ENCODE measurements at regions not wholly inside any gene's neighbourhood (a gene's known extent, or its start where the extent isn't known, plus 50 kb on each side); places are given as distances from the start of the nearest gene placed in this dataset.

GRCh38 chr2:224276251-224276650, 125.7 kb downstream of the FAM124B start (continued):
- no peak for TF ChIP-seq EZH2phosphoT487 (IDR thresholded peaks at IDR 0.05; ENCODE audit: unreplicated experiment)
- TF ChIP-seq EZH2 (IDR thresholded peaks at IDR 0.05; ENCODE audit: low read depth, unreplicated experiment), result no peak
- no peak for TF ChIP-seq STAT1 (IDR thresholded peaks at IDR 0.05; ENCODE audit: unreplicated experiment)
- TF ChIP-seq ZNF331 (CRISPR knock-in tag; IDR thresholded peaks at IDR 0.05; ENCODE audit: low read depth), result no peak
- TF ChIP-seq ZNF114 (CRISPR knock-in tag; IDR thresholded peaks at IDR 0.05), result no peak
- no peak for TF ChIP-seq REST (IDR thresholded peaks at IDR 0.05; ENCODE audit: unreplicated experiment)

- H3K4me3 ChIP-seq, result no peak overlapping the region
- no peaks in the 10 kb centered on the region for H3K9me3 Mint-ChIP-seq
- no peak overlapping the region for H3K4me3 Mint-ChIP-seq
- no peaks in the 10 kb centered on the region for H3K9me2 ChIP-seq (ENCODE audit: insufficient read depth)
- H3K4me1 Mint-ChIP-seq, result no peaks in the 10 kb centered on the region
- ATAC-seq (no peak), DNase-seq (ENCODE audit: low spot score) (no peak)
- no peaks in the 10 kb centered on the region for H3K79me2 ChIP-seq (replicated peaks; ENCODE audit: insufficient read depth)
- H4K20me1 ChIP-seq (replicated peaks; ENCODE audit: insufficient read depth), result no peaks in the 10 kb centered on the region
- no peak overlapping the region for H3K4me2 ChIP-seq
- H3K27me3 ChIP-seq (ENCODE audit: insufficient read depth), result no peaks in the 10 kb centered on the region
- H3K36me3 ChIP-seq (ENCODE audit: insufficient read depth), result no peaks in the 10 kb centered on the region
- H3K4me1 ChIP-seq (ENCODE audit: insufficient read depth), result no peaks in the 10 kb centered on the region
- no peaks in the 10 kb centered on the region for H3K27me3 Mint-ChIP-seq (ENCODE audit: insufficient read depth, low read depth, poor library complexity)
- no peak overlapping the region for H3K27ac ChIP-seq (ENCODE audit: low read depth)
- no peaks in the 10 kb centered on the region for H3K36me3 Mint-ChIP-seq (ENCODE audit: low read depth)
- no peak overlapping the region for H2AFZ ChIP-seq
- H3K27ac Mint-ChIP-seq, result no peak overlapping the region
- H3F3A ChIP-seq (replicated peaks; ENCODE audit: low read depth), result no peaks in the 10 kb centered on the region
- TF ChIP-seq ETS1 (IDR thresholded peaks at IDR 0.05), result no peak
- TF ChIP-seq STAT1 (IDR thresholded peaks at IDR 0.05; ENCODE audit: unreplicated experiment), result no peak
- no peak for TF ChIP-seq REST (IDR thresholded peaks at IDR 0.05; ENCODE audit: unreplicated experiment)
- no peak for TF ChIP-seq POLR2AphosphoS5 (IDR thresholded peaks at IDR 0.05; ENCODE audit: low read depth)
- no peak for TF ChIP-seq CTCF (conservative IDR thresholded peaks at IDR 0.05; ENCODE audit: low read depth in 2 of 2)
- no peak for TF ChIP-seq ZNF114 (CRISPR knock-in tag; IDR thresholded peaks at IDR 0.05)
- TF ChIP-seq CREB1 (CRISPR knock-in tag; IDR thresholded peaks at IDR 0.05; ENCODE audit: low read depth), result no peak
Observed at GRCh38 chr2:224272237-224272910, 129.5 kb downstream of the FAM124B start.
